Heart left ventricle (tissue), 13 donors: ENCODE measurements at regions not wholly inside any gene's neighbourhood (a gene's known extent, or its start where the extent isn't known, plus 50 kb on each side); places are given as distances from the start of the nearest gene placed in this dataset.

Experiments
- CTCF ChIP-seq, 12 donors: fragments of 200-600 bp; sonication (generic) in 4 of 12; IDR thresholded peaks; one replicate each; pipeline versions ENCODE4 v1.5.0 to v1.8.0; 2018 to 2022; ENCODE audit warnings: antibody characterized with exemption in 12 of 12, mild to moderate bottlenecking in 5 of 12
- POLR2A ChIP-seq, 2 donors: fragments of 450-650 bp; IDR thresholded peaks; one replicate each; pipeline ENCODE4 v1.6.1; 2017; ENCODE audit warnings: antibody characterized with exemption in 2 of 2, mild to moderate bottlenecking in 2 of 2, moderate library complexity in 2 of 2
- donor health status: ischemic (EF 13 %, LVEDD 7.1; RV severe dilation, severe dysfunction).
- donor health status: DM: no; HTN: yes; CAD: no.
- donor health status: DM: no; HTN: no; CAD: no.
- donor health status: ischemic (EF 25% LVEDD 6.9; RV normal size, moderate dysfunction).
- donor health status: ischemic (EF 25% LVEDD 5.7; RV mildly dilated, moderate dysfunction).
- donor health status: ischemic (EF 35%, LVEDD 5.7; RV mildly dilated, moderate dysfunction).
- donor health status: nonischemic (EF 11% LVEDD 7.7; RV severe dilation, severe dysfunction).
- donor health status: DM: yes; HTN: yes; CAD: no.
- donor health status: PGD.
- donor health status: ischemic (EF 29% LVEDD 5.4; RV normal size, mild dysfunction).
- donor health status: nonischemic (EF 23%, LVEDD 6.1; RV moderate dilation, normal function).

DNA sequence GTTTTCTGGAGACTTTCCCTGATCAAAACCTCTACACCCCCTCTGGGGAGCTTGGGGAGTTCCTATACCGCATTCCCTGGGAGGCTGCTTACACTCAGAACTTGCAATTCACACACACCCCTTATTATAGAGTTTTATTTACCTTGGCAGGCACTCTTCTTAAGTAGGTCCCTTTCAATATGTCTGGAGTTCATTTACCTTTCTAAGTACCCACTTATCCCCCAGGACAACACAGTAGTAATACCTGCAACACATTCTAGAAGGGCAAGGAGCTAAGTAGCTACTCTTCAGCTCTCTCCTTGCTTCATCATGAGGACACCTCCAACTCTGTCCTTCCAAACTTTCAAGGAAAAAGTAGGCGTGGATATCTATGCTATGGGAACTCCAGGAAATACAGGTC is 127.8 kb upstream of the ANO3 start:
- TF ChIP-seq CTCF (IDR thresholded peaks at IDR 0.05) (no peak), POLR2A (IDR thresholded peaks at IDR 0.05) (no peak)
